Testis (tissue), 2 donors: ENCODE measurements at regions not wholly inside any gene's neighbourhood (a gene's known extent, or its start where the extent isn't known, plus 50 kb on each side); places are given as distances from the start of the nearest gene placed in this dataset.
"Not testable (repeated sequence)": the region's sequence is repeated elsewhere in the genome, so short reads cannot be mapped to it uniquely, and the experiment has no call there.

ENCODE experiments used
- DNase-seq: peaks from one replicate; pipeline ENCODE4 v3.0.0-alpha.2; 2019
- H3K27ac ChIP-seq, 2 donors: fragments of 200-600 bp; sonication (generic); one replicate each; pipeline ENCODE4 v1.5.1; 2019
- H3K27me3 ChIP-seq: fragments of 200-600 bp; sonication (generic); one replicate; pipeline ENCODE4 v1.5.1; 2019
- H3K36me3 ChIP-seq: fragments of 200-600 bp; sonication (generic); one replicate; pipeline ENCODE4 v1.5.1; 2017; ENCODE audit warnings: low read depth; ENCODE audit errors: missing control alignments
- H3K4me1 ChIP-seq: fragments of 200-600 bp; sonication (generic); one replicate; pipeline ENCODE4 v1.5.1; 2019
- H3K4me3 ChIP-seq, 2 donors: fragments of 200-600 bp; sonication (generic); one replicate each; pipeline ENCODE4 v1.5.1; 2017 to 2019
- H3K9me3 ChIP-seq: fragments of 200-600 bp; sonication (generic); one replicate; pipeline ENCODE4 v1.5.1; 2017
- POLR2A ChIP-seq: fragments of 450-650 bp; IDR thresholded peaks from one replicate; pipeline ENCODE4 v1.6.1; 2017; ENCODE audit warnings: antibody characterized with exemption, mild to moderate bottlenecking, moderate library complexity
- WGBS, 2 donors: methylation state at CpG; one replicate each; pipeline ENCODE4 v1.1.5; 2018; 5-methylcytosine and 5-hydroxymethylcytosine counted together
- intact Hi-C: fragments of 100-400 bp; cut with DNase I; formaldehyde crosslinking; loops from one replicate; pipeline ENCODE4 v1.15.1; 2023; ENCODE audit warnings: low total_unique reads
- TF ChIP-seq, protein P1 (sequence below), 3 experiments: fragments of 450-650 bp in 2 of 3; fragments of 200-600 bp in 1 of 3; sonication (generic) in 1 of 3; IDR thresholded peaks; one replicate each; pipeline ENCODE4 v1.5.1; 2016 to 2019; ENCODE audit warnings: antibody characterized with exemption in 3 of 3, mild to moderate bottlenecking in 2 of 3, moderate library complexity in 1 of 3

DNA sequence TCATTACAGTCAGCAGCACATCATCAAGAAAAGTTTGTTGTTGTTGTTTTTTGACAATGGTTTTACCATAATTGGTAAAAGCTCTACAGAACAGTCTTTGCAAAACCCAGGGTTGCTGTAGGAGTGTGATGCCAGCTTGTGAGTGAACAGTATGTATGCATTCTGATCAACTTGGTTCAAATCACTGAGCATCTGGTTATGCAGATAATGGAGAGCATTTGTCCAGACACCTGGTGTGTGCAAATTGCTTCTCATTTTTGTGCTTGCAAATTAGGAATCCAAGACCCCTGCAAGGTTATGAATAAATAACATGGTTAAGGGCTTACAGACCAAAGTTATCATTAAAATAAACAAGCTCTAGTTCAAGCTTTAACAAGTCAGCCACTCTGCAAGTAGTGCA is 448.7 kb upstream of the ACTBL2 start:
- Histone ChIP-seq H3K9me3 (no peaks in the 10 kb centered on the region), H3K4me3 (no peak overlapping the region), H3K27ac (no peak overlapping the region), H3K36me3 (no peaks in the 10 kb centered on the region), H3K27me3 (no peaks in the 10 kb centered on the region), H3K4me1 (no peaks in the 10 kb centered on the region)
- intact Hi-C loops: no loop called here
- TF ChIP-seq POLR2A: no peak
- TF ChIP-seq, protein P1, sequence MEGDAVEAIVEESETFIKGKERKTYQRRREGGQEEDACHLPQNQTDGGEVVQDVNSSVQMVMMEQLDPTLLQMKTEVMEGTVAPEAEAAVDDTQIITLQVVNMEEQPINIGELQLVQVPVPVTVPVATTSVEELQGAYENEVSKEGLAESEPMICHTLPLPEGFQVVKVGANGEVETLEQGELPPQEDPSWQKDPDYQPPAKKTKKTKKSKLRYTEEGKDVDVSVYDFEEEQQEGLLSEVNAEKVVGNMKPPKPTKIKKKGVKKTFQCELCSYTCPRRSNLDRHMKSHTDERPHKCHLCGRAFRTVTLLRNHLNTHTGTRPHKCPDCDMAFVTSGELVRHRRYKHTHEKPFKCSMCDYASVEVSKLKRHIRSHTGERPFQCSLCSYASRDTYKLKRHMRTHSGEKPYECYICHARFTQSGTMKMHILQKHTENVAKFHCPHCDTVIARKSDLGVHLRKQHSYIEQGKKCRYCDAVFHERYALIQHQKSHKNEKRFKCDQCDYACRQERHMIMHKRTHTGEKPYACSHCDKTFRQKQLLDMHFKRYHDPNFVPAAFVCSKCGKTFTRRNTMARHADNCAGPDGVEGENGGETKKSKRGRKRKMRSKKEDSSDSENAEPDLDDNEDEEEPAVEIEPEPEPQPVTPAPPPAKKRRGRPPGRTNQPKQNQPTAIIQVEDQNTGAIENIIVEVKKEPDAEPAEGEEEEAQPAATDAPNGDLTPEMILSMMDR (IDR thresholded peaks at IDR 0.05): no peak
- no peak for DNase-seq

DNA sequence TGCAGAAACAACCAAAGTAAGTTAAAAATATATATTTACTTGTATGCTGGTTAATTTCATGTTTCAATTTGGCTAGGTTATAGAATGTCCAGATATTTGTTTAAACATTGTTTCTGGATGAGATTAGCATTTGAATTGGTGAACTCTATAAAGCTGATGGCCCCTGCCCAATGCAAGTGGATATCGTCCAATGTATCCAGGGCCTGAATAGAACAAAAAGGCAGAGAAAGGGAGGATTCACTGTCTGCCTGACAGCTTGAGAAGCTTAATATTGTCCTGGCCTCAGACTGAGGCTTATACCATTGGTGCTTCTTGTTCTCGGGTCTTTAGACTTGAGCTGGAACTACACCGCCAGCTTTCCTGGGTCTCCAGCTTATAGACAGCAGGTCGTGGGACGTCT is 446.7 kb upstream of the ACTBL2 start:
- DNase-seq: no peak
- Histone ChIP-seq H3K27me3 (no peaks in the 10 kb centered on the region), H3K36me3 (no peaks in the 10 kb centered on the region), H3K9me3 (no peaks in the 10 kb centered on the region), H3K4me1 (no peaks in the 10 kb centered on the region), H3K4me3 (no peak overlapping the region), H3K27ac (no peak overlapping the region)
- 75 to 78% methylated on average over 5 of the region's 5 CpGs for WGBS, 2 donors
- intact Hi-C loops: no loop called here
- TF ChIP-seq POLR2A: no peak
- TF ChIP-seq, protein P1 (IDR thresholded peaks at IDR 0.05): no peak

DNA sequence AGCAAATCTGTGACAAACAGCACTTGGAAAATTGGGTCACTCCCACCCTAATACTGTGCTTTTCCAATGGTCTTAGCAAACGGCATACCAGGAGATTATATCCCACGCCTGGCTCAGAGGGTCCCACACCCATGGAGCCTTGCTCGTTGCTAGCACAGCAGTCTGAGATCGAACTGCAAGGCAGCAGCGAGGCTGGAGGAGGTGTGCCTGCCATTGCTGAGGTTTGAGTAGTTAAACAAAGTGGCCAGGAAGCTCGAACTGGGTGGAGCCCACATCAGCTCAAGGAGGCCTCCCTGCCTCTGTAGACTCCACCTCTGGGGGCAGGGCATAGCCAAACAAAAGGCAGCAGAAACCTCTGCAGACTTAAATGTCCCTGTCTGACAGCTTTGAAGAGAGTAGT is 440.5 kb upstream of the ACTBL2 start:
- H3K4me3 ChIP-seq, intact Hi-C loops, H3K9me3 ChIP-seq, H3K36me3 ChIP-seq, DNase-seq, H3K4me1 ChIP-seq, H3K27me3 ChIP-seq, H3K27ac ChIP-seq: not testable (repeated sequence)
- 85 to 90% methylated on average over 6 of the region's 6 CpGs for WGBS, 2 donors

DNA sequence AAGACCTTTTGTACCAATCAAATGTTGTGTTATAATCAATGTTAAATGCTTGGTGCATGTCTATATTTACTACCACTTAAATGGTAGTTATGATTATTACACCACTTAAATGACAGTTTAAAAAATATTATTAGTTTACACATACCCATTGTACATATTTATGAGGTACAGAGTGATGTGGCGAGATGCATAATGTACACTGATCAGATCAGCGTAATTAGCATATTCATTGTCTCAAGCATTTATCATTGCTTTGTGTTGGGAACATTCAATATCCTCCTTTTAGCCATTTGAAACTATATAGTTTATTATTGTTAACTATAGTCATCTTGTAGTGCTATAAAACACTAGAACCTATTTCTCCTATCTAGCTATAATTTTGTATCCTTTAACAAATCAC is 434.4 kb upstream of the ACTBL2 start:
- Histone ChIP-seq H3K27me3 (no peaks in the 10 kb centered on the region), H3K27ac (no peak overlapping the region), H3K4me3 (no peak overlapping the region), H3K9me3 (no peaks in the 10 kb centered on the region), H3K4me1 (no peaks in the 10 kb centered on the region), H3K36me3 (no peaks in the 10 kb centered on the region)
- 47 to 49% methylated on average over 2 of the region's 2 CpGs for WGBS, 2 donors
- TF ChIP-seq, protein P1 (IDR thresholded peaks at IDR 0.05): no peak
- TF ChIP-seq POLR2A: no peak
- no peak for DNase-seq
- intact Hi-C loops: no loop called here

DNA sequence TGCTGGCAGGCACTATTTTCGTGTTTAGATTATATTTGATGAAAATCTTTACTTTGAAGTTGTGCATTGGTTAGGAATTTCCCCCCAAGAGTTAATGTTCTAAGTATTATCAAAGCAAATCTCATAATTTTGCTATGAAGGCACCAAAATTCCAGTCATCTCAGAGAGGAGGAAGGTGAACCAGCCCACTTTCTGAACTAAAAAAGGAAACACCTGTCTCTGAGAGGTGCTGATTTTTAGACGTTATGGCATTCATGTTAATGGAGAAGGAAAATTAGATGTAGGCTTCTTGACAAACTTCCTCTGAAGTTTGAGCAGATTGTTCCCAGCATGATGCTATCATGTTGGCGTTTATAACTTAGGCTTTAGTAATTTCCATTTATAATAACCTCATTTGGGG is 432.9 kb upstream of the ACTBL2 start:
- Histone ChIP-seq H3K36me3 (no peaks in the 10 kb centered on the region), H3K27ac (no peak overlapping the region), H3K27me3 (no peaks in the 10 kb centered on the region), H3K9me3 (no peaks in the 10 kb centered on the region), H3K4me1 (no peaks in the 10 kb centered on the region), H3K4me3 (no peak overlapping the region)
- intact Hi-C loops: no loop called here
- WGBS, 2 donors: 60 to 73% methylated on average over 3 of the region's 3 CpGs
- TF ChIP-seq, protein P1 (IDR thresholded peaks at IDR 0.05): no peak
- no peak for TF ChIP-seq POLR2A
- no peak for DNase-seq
